ENCODE measurements at regions not wholly inside any gene's neighbourhood (a gene's known extent, or its start where the extent isn't known, plus 50 kb on each side); places are given as distances from the start of the nearest gene placed in this dataset.
A peak's percentile ranks its signal among the peaks of the same experiment; 100 is the strongest.

- no peak for DNase-seq (ENCODE audit: low read depth)
- no peak overlapping the region for H3K4me3 ChIP-seq (ENCODE audit: low read depth, low read length)
- TF ChIP-seq, protein P1, sequence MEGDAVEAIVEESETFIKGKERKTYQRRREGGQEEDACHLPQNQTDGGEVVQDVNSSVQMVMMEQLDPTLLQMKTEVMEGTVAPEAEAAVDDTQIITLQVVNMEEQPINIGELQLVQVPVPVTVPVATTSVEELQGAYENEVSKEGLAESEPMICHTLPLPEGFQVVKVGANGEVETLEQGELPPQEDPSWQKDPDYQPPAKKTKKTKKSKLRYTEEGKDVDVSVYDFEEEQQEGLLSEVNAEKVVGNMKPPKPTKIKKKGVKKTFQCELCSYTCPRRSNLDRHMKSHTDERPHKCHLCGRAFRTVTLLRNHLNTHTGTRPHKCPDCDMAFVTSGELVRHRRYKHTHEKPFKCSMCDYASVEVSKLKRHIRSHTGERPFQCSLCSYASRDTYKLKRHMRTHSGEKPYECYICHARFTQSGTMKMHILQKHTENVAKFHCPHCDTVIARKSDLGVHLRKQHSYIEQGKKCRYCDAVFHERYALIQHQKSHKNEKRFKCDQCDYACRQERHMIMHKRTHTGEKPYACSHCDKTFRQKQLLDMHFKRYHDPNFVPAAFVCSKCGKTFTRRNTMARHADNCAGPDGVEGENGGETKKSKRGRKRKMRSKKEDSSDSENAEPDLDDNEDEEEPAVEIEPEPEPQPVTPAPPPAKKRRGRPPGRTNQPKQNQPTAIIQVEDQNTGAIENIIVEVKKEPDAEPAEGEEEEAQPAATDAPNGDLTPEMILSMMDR (conservative IDR thresholded peaks at IDR 0.05; ENCODE audit: low read depth, low read length) = no peak
These were observed 225.8 kb upstream of the SOX4 start for GRCh38 chr6:21367649-21368154.

DNA sequence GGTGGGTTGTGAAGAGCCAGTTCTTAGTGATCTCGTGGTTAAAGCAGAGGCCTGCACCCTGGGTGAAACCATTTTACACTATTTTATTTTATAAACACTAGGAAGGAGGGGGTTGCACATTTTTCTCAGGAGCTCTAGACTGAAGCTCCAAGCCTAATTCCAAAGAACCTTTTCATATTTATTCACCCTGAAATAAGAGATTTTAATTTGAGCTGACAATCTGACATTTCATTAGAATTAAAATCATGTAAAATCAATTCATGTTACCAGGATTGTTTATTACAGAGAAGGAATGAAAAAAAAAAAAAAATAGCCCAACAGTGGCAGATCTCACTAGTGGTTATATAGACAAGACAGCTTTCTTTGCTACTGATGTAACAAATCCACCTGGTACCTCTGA lies 222.5 kb upstream of the SOX4 start:
- H3K4me3 ChIP-seq (ENCODE audit: low read depth, low read length) = no peak overlapping the region
- TF ChIP-seq, protein P1 (conservative IDR thresholded peaks at IDR 0.05; ENCODE audit: low read depth, low read length) = no peak
- DNase-seq (ENCODE audit: low read depth) = no peak

DNA sequence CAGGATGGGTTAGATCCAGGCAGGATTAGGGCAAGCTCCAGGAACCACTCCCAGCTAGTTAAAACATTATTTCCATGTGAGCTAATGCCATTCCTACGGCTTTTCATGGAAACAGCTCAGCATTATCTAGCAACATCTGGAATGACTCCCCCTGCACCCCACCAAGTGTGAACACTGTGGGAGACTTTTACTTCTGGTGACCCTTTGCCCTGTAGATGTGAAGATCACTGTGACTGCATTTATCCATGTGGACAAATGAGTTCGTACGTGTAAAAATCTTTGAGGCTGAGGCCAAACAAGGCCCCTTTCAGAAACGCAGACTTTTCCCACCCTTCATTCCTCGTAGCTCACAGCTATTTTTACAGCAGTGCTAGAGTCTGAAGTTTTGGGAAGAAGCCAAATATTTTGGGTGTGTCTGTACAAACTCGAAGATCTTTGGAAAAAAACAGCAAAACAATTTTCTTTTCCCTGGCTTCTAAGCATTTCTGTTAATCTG lies 221.8 kb upstream of the SOX4 start:
- peak; percentile 80 for DNase-seq (ENCODE audit: low read depth)
- TF ChIP-seq, protein P1 (conservative IDR thresholded peaks at IDR 0.05; ENCODE audit: low read depth, low read length) = no peak
- no peak overlapping the region for H3K4me3 ChIP-seq (ENCODE audit: low read depth, low read length)

GRCh38 chr6:21375151-21376116 lies 218.1 kb upstream of the SOX4 start:
- TF ChIP-seq, protein P1 (conservative IDR thresholded peaks at IDR 0.05; ENCODE audit: low read depth, low read length) = no peak
- H3K4me3 ChIP-seq (ENCODE audit: low read depth, low read length) = no peak overlapping the region
- no peak for DNase-seq (ENCODE audit: low read depth)

DNA sequence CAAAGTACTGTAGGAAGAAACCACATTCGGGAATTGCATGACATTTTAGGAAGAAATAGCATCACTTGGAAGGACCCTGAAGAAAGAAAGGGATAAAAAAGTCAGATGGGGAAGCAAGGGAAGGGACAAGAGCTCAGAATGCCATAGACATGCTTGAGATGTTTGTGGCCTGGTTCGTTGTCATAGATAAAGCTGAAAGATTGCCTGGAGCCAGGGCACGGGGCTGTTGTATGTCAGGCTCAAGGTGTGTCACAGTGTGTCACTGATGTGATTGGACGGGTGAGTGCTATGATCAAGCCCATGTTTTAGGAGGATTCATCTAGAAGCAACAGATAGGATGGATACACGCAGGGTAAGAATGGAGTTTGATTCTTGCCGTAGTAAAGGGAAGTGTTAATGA lies 216.2 kb upstream of the SOX4 start:
- TF ChIP-seq, protein P1 (conservative IDR thresholded peaks at IDR 0.05; ENCODE audit: low read depth, low read length) = no peak
- no peak for DNase-seq (ENCODE audit: low read depth)
- H3K4me3 ChIP-seq (ENCODE audit: low read depth, low read length) = no peak overlapping the region

- peak; percentile 78 for DNase-seq (ENCODE audit: low read depth)
- TF ChIP-seq, protein P1 (conservative IDR thresholded peaks at IDR 0.05; ENCODE audit: low read depth, low read length) = no peak
- no peak overlapping the region for H3K4me3 ChIP-seq (ENCODE audit: low read depth, low read length)
These were observed 212.1 kb upstream of the SOX4 start for GRCh38 chr6:21381331-21381963.

Measured in choroid plexus epithelial cell (primary cell).